Neural crest cell (in vitro differentiated cells): ENCODE measurements at regions not wholly inside any gene's neighbourhood (a gene's known extent, or its start where the extent isn't known, plus 50 kb on each side); places are given as distances from the start of the nearest gene placed in this dataset.

Source experiments
- DNase-seq: peaks from one replicate; pipeline ENCODE4 v3.0.0; 2021; ENCODE audit warnings: low read depth, mixed read lengths, low spot score
- H3K27ac Mint-ChIP-seq: one replicate; pipeline ENCODE4 v1.8.0; 2021; ENCODE audit warnings: mild to moderate bottlenecking, mixed read lengths; ENCODE audit not compliant: unreplicated experiment
- H3K27me3 Mint-ChIP-seq: 2 replicates; pipeline ENCODE4 v1.8.0; 2021; ENCODE audit warnings: low read depth, mild to moderate bottlenecking, mixed read lengths
- H3K36me3 Mint-ChIP-seq: 2 replicates; pipeline ENCODE4 v1.8.0; 2021; ENCODE audit warnings: low read depth, mild to moderate bottlenecking, mixed read lengths
- H3K4me1 Mint-ChIP-seq: 2 replicates; pipeline ENCODE4 v1.8.0; 2021; ENCODE audit warnings: mixed read lengths
- H3K4me3 Mint-ChIP-seq: one replicate; pipeline ENCODE4 v1.8.0; 2021; ENCODE audit warnings: mild to moderate bottlenecking, mixed read lengths
- H3K9me3 Mint-ChIP-seq: 2 replicates; pipeline ENCODE4 v1.8.0; 2021; ENCODE audit warnings: mixed read lengths
- TF ChIP-seq, protein P1 (sequence below): fragments of 200-600 bp; sonication (generic); conservative IDR thresholded peaks from 2 replicates; pipeline ENCODE4 v1.5.0; 2021; ENCODE audit warnings: antibody characterized with exemption, mild to moderate bottlenecking

- peaks cover 29% of the 10 kb centered on the region for H3K4me1 Mint-ChIP-seq
- no peaks in the 10 kb centered on the region for H3K36me3 Mint-ChIP-seq
- TF ChIP-seq, protein P1, sequence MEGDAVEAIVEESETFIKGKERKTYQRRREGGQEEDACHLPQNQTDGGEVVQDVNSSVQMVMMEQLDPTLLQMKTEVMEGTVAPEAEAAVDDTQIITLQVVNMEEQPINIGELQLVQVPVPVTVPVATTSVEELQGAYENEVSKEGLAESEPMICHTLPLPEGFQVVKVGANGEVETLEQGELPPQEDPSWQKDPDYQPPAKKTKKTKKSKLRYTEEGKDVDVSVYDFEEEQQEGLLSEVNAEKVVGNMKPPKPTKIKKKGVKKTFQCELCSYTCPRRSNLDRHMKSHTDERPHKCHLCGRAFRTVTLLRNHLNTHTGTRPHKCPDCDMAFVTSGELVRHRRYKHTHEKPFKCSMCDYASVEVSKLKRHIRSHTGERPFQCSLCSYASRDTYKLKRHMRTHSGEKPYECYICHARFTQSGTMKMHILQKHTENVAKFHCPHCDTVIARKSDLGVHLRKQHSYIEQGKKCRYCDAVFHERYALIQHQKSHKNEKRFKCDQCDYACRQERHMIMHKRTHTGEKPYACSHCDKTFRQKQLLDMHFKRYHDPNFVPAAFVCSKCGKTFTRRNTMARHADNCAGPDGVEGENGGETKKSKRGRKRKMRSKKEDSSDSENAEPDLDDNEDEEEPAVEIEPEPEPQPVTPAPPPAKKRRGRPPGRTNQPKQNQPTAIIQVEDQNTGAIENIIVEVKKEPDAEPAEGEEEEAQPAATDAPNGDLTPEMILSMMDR, result no peak
- no peak overlapping the region for H3K27ac Mint-ChIP-seq
- no peaks in the 10 kb centered on the region for H3K9me3 Mint-ChIP-seq
- H3K4me3 Mint-ChIP-seq, result no peak overlapping the region
- DNase-seq, result no peak
- H3K27me3 Mint-ChIP-seq, result no peaks in the 10 kb centered on the region
These were observed 125.8 kb downstream of the TLR5 start for GRCh38 chr1:223017291-223017690.

DNA sequence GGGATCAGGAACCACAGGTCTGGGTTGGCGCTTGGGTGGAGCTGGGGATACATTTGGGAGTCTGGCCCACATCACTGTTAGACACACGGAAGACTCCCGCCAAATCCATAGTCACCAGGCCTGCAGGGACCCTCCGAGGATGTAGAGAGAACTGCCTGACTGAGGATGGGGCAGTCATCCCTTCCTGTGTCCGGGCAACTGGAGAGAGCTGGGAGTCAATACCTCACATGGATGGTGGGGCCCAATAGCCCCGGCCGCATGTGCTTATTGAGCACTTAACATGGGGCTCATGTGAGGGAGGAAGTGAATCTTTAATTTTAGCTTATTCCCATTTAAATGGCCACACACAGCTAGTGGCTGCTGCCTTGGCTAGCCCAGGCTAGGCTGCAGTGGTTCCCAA is 124.5 kb downstream of the TLR5 start:
- peaks cover 32% of the 10 kb centered on the region for H3K4me1 Mint-ChIP-seq

GRCh38 chr1:223019256-223019655 is 123.8 kb downstream of the TLR5 start:
- peak overlapping the region; percentile 27 for H3K27ac Mint-ChIP-seq
- H3K27me3 Mint-ChIP-seq, result no peaks in the 10 kb centered on the region
- TF ChIP-seq, protein P1, result no peak
- no peaks in the 10 kb centered on the region for H3K9me3 Mint-ChIP-seq
- DNase-seq, result no peak
- H3K36me3 Mint-ChIP-seq, result no peaks in the 10 kb centered on the region
- peaks cover 32% of the 10 kb centered on the region for H3K4me1 Mint-ChIP-seq
- H3K4me3 Mint-ChIP-seq, result no peak overlapping the region

More for the DNA sequence above, 124.5 kb downstream of the TLR5 start:
- TF ChIP-seq, protein P1, result no peak
- no peaks in the 10 kb centered on the region for H3K9me3 Mint-ChIP-seq
- DNase-seq, result no peak
- H3K36me3 Mint-ChIP-seq, result no peaks in the 10 kb centered on the region
- no peaks in the 10 kb centered on the region for H3K27me3 Mint-ChIP-seq
- no peak overlapping the region for H3K4me3 Mint-ChIP-seq
- H3K27ac Mint-ChIP-seq, result no peak overlapping the region

- H3K27ac Mint-ChIP-seq, result no peak overlapping the region
- H3K36me3 Mint-ChIP-seq, result no peaks in the 10 kb centered on the region
- no peak overlapping the region for H3K4me3 Mint-ChIP-seq
- DNase-seq, result no peak
- no peaks in the 10 kb centered on the region for H3K9me3 Mint-ChIP-seq
- H3K27me3 Mint-ChIP-seq, result no peaks in the 10 kb centered on the region
- peaks cover 31% of the 10 kb centered on the region for H3K4me1 Mint-ChIP-seq
- TF ChIP-seq, protein P1, result no peak
These were observed 122.3 kb downstream of the TLR5 start for GRCh38 chr1:223020770-223021169.

DNA sequence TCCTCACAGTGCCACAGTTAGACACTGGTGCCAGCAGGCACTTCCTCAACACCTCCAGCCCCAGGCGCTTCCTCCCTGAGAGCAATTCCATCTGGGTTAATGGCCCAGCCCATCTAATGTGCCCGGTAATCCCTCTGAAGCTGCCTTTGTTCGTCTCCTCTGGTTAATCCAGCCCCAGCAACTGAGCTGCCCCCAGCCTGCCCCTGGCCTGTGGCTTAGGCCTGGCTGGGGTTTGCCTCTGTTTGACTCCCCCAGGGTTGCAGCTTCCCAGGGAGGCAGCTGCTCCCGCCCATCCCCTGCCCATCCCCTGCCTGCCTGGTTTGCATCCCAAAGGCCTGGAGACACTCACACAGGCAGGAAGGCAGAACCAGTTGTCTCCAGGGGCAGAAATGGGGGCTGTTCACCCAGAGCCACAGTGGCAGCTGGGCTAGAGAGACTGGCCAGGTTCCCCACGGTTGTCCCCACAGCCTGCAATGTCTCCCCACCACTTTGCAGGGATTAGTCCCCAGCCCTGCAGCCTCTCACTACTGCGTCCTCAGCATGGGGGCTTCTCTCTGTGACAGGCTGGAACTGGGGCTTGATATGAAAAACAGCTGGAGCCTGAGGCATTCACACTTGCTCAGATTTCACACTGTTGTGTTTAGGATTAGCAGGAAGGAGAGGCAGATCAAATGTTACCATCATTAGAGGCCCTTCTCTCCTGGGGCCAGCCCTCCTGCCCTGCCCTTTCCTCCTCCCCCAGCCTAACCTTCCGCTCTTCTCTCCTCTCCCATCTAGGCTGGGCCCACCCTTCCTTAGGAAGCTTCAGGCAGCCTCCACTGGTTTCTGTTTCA is 120.2 kb downstream of the TLR5 start:
- no peak for DNase-seq

More for the DNA sequence above, 120.2 kb downstream of the TLR5 start:
- Mint-ChIP-seq H3K27me3 (peaks cover 7% of the 10 kb centered on the region), H3K4me3 (no peak overlapping the region), H3K27ac (peak overlapping the region; percentile 75), H3K9me3 (no peaks in the 10 kb centered on the region), H3K36me3 (no peaks in the 10 kb centered on the region), H3K4me1 (peaks cover 23% of the 10 kb centered on the region)
- TF ChIP-seq, protein P1, result no peak
